HL-60 (cell line): ENCODE measurements at regions not wholly inside any gene's neighbourhood (a gene's known extent, or its start where the extent isn't known, plus 50 kb on each side); places are given as distances from the start of the nearest gene placed in this dataset.

Experiments
- DNase-seq, 2 experiments: peaks; one replicate each; pipeline ENCODE4 v3.0.0-alpha.2; 2010 to 2020; ENCODE audit warnings: low read depth in 1 of 2, low spot score in 1 of 2
- H3K27ac ChIP-seq: fragments of 250-450 bp; sonication (Bioruptor Pico); replicated peaks from 2 replicates; pipeline ENCODE4 v1.5.1; 2020; ENCODE audit warnings: mild to moderate bottlenecking, moderate library complexity
- H3K27me3 ChIP-seq: fragments of 250-450 bp; sonication (Bioruptor Pico); 2 replicates; pipeline ENCODE4 v1.5.1; 2021; ENCODE audit warnings: mild to moderate bottlenecking, moderate library complexity; ENCODE audit not compliant: insufficient read depth, poor library complexity, severe bottlenecking
- H3K4me3 ChIP-seq: replicated peaks from 2 replicates; pipeline ENCODE4 v1.5.1; 2011; ENCODE audit warnings: mild to moderate bottlenecking, control low read depth, low read length; ENCODE audit not compliant: insufficient read depth
- GABPA ChIP-seq: IDR thresholded peaks from 2 replicates; pipeline ENCODE4 v1.6.1; 2012; ENCODE audit warnings: low read depth
- POLR2AphosphoS5 ChIP-seq: IDR thresholded peaks from 2 replicates; pipeline ENCODE4 v1.6.1; 2012; ENCODE audit warnings: low read depth
- SPI1 ChIP-seq: IDR thresholded peaks from 2 replicates; pipeline ENCODE4 v1.6.1; 2012; ENCODE audit warnings: low read depth, mild to moderate bottlenecking, borderline replicate concordance
- TF ChIP-seq, protein P1 (sequence below): IDR thresholded peaks from one replicate; pipeline ENCODE4 v1.5.1; 2011; ENCODE audit warnings: low read length, control low read depth, inconsistent platforms; ENCODE audit not compliant: insufficient read depth
- TF ChIP-seq, protein P2 (sequence below): IDR thresholded peaks from 2 replicates; pipeline ENCODE4 v1.6.1; 2012; ENCODE audit warnings: low read depth; ENCODE audit not compliant: insufficient replicate concordance

DNA sequence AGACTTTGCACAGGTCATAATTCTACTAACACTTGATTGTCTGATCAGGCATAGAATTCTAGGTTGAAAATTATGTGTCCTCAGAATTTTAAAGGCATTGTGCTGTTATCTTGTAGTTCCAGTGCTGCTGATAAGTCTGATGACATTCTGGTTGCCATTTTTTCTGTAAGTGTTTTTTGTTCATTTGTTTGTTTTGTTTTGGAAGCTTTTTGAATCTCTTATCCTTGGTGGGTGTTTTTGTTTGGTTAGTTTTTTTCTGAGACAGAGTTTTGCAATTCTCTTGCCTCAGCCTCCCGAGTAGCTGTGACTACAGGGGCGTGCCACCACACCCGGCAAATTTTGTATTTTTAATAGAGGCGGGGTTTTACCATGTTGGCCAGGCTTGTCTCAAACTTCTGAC lies 178.9 kb downstream of the CCDC71L start:
- Histone ChIP-seq H3K27me3 (no peaks in the 10 kb centered on the region), H3K4me3 (no peak overlapping the region), H3K27ac (no peak overlapping the region)
- no peak for DNase-seq
- TF ChIP-seq, protein P1, sequence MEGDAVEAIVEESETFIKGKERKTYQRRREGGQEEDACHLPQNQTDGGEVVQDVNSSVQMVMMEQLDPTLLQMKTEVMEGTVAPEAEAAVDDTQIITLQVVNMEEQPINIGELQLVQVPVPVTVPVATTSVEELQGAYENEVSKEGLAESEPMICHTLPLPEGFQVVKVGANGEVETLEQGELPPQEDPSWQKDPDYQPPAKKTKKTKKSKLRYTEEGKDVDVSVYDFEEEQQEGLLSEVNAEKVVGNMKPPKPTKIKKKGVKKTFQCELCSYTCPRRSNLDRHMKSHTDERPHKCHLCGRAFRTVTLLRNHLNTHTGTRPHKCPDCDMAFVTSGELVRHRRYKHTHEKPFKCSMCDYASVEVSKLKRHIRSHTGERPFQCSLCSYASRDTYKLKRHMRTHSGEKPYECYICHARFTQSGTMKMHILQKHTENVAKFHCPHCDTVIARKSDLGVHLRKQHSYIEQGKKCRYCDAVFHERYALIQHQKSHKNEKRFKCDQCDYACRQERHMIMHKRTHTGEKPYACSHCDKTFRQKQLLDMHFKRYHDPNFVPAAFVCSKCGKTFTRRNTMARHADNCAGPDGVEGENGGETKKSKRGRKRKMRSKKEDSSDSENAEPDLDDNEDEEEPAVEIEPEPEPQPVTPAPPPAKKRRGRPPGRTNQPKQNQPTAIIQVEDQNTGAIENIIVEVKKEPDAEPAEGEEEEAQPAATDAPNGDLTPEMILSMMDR, result no peak
- TF ChIP-seq SPI1 (no peak), POLR2AphosphoS5 (no peak), GABPA (no peak)
- TF ChIP-seq, protein P2, sequence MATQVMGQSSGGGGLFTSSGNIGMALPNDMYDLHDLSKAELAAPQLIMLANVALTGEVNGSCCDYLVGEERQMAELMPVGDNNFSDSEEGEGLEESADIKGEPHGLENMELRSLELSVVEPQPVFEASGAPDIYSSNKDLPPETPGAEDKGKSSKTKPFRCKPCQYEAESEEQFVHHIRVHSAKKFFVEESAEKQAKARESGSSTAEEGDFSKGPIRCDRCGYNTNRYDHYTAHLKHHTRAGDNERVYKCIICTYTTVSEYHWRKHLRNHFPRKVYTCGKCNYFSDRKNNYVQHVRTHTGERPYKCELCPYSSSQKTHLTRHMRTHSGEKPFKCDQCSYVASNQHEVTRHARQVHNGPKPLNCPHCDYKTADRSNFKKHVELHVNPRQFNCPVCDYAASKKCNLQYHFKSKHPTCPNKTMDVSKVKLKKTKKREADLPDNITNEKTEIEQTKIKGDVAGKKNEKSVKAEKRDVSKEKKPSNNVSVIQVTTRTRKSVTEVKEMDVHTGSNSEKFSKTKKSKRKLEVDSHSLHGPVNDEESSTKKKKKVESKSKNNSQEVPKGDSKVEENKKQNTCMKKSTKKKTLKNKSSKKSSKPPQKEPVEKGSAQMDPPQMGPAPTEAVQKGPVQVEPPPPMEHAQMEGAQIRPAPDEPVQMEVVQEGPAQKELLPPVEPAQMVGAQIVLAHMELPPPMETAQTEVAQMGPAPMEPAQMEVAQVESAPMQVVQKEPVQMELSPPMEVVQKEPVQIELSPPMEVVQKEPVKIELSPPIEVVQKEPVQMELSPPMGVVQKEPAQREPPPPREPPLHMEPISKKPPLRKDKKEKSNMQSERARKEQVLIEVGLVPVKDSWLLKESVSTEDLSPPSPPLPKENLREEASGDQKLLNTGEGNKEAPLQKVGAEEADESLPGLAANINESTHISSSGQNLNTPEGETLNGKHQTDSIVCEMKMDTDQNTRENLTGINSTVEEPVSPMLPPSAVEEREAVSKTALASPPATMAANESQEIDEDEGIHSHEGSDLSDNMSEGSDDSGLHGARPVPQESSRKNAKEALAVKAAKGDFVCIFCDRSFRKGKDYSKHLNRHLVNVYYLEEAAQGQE, result no peak

DNA sequence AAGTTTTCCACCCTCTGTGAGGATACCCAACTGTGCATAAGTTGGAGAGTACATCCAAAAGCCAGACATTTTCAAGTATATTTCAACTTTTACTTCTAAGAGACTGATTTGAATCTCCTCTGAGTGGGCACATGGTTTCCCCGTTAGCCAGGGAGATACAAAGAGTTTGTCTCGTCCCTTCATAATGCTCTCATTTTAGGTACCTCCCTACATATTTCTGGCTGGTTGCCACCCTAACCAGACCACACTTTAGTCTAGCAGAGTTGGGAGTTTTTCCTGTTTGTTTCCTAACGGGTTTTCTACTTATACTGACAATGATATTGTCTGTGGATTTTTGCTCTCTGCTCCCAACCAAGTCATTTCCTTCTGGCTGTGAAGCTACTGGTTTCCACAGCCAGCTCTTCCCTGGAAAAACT lies 180.3 kb downstream of the CCDC71L start:
- TF ChIP-seq, protein P2, result no peak
- TF ChIP-seq, protein P1, result no peak
- TF ChIP-seq SPI1, result no peak
- TF ChIP-seq GABPA, result no peak
- no peak for TF ChIP-seq POLR2AphosphoS5
- Histone ChIP-seq H3K27ac (no peak overlapping the region), H3K4me3 (no peak overlapping the region), H3K27me3 (no peaks in the 10 kb centered on the region)
- no peak for DNase-seq

DNA sequence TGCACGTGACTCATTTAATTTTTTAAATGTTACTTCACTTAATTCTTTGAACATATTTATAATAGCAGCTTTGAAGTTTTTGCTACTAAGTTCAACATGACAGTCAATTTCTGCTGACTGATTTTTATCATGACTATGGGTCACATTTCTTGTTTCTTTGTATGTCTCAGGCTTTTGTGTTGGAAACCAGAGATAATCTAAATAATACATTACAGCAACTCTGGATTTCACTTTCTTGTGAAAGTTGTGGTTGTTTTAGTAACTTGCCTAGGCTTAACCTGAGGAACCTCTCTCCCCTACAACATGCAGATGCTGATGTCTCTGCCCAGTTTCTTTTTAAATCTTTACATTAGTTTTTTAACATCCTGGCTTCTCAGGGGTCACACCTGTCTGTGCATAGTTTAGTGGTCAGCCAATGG lies 180.8 kb downstream of the CCDC71L start:
- DNase-seq, result no peak
- H3K27me3 ChIP-seq, result no peaks in the 10 kb centered on the region
- no peak overlapping the region for H3K4me3 ChIP-seq
- no peak for TF ChIP-seq POLR2AphosphoS5
- TF ChIP-seq, protein P1, result no peak
- TF ChIP-seq GABPA, result no peak
- no peak for TF ChIP-seq SPI1
- TF ChIP-seq, protein P2, result no peak
- no peak overlapping the region for H3K27ac ChIP-seq
